Activated T-helper 1 cell treated with anti-CD3 and anti-CD28 coated beads, Interleukin-12 subunit alpha, Interleukin-12 subunit beta, Interleukin-2, Interleukin-4 antibody, amounts not matched to agents 30 ng/mL and 10 ng/mL and 1 ng/mL, durations not matched to agents 14 hours and 24 hours and 36 hours (primary cell): ENCODE measurements at regions not wholly inside any gene's neighbourhood (a gene's known extent, or its start where the extent isn't known, plus 50 kb on each side); places are given as distances from the start of the nearest gene placed in this dataset.
"Not testable (repeated sequence)": the region's sequence is repeated elsewhere in the genome, so short reads cannot be mapped to it uniquely, and the experiment has no call there.

ENCODE experiments used
- DNase-seq: peaks from one replicate; pipeline ENCODE4 v3.0.0; 2021; ENCODE audit warnings: low spot score
- H3K27ac Mint-ChIP-seq: one replicate; pipeline ENCODE4 v1.8.0; 2021; ENCODE audit warnings: mild to moderate bottlenecking, mixed read lengths
- H3K27me3 Mint-ChIP-seq: one replicate; pipeline ENCODE4 v1.8.0; 2022; ENCODE audit warnings: mild to moderate bottlenecking, moderate library complexity, mixed read lengths; ENCODE audit not compliant: insufficient read depth
- H3K36me3 Mint-ChIP-seq: one replicate; pipeline ENCODE4 v1.8.0; 2021; ENCODE audit warnings: low read depth, mixed read lengths
- H3K4me1 Mint-ChIP-seq: one replicate; pipeline ENCODE4 v1.8.0; 2021; ENCODE audit warnings: low read depth, mixed read lengths
- H3K4me3 Mint-ChIP-seq: one replicate; pipeline ENCODE4 v1.8.0; 2021; ENCODE audit warnings: mild to moderate bottlenecking, moderate library complexity, mixed read lengths
- H3K9me3 Mint-ChIP-seq: one replicate; pipeline ENCODE4 v1.8.0; 2021; ENCODE audit warnings: mixed read lengths
- intact Hi-C: fragments of 100-400 bp; cut with micrococcal nuclease; formaldehyde crosslinking; loops from one replicate; pipeline ENCODE4 v1.15.1; 2024

GRCh38 chr2:76697439-76697838, 824.7 kb downstream of the LRRTM4 start:
- DNase-seq, intact Hi-C loops, H3K36me3 Mint-ChIP-seq, H3K27ac Mint-ChIP-seq, H3K4me3 Mint-ChIP-seq, H3K27me3 Mint-ChIP-seq, H3K4me1 Mint-ChIP-seq: not testable (repeated sequence)
- H3K9me3 Mint-ChIP-seq: peaks cover 10% of the 10 kb centered on the region

GRCh38 chr2:76692908-76693307, 829.3 kb downstream of the LRRTM4 start:
- intact Hi-C loops: no loop called here

GRCh38 chr2:76688732-76689131, 833.4 kb downstream of the LRRTM4 start:
- Mint-ChIP-seq H3K36me3 (no peaks in the 10 kb centered on the region), H3K4me1 (no peaks in the 10 kb centered on the region), H3K4me3 (no peak overlapping the region), H3K27me3 (no peaks in the 10 kb centered on the region), H3K9me3 (peaks cover 6% of the 10 kb centered on the region), H3K27ac (no peak overlapping the region)
- intact Hi-C loops: no loop called here
- no peak for DNase-seq

More at GRCh38 chr2:76692908-76693307, 829.3 kb downstream of the LRRTM4 start:
- Mint-ChIP-seq H3K9me3 (peaks cover 7% of the 10 kb centered on the region), H3K36me3 (no peaks in the 10 kb centered on the region), H3K27me3 (no peaks in the 10 kb centered on the region), H3K4me1 (no peaks in the 10 kb centered on the region), H3K4me3 (no peak overlapping the region), H3K27ac (no peak overlapping the region)
- no peak for DNase-seq

GRCh38 chr2:76687923-76688322, 834.3 kb downstream of the LRRTM4 start:
- Mint-ChIP-seq H3K36me3 (no peaks in the 10 kb centered on the region), H3K27me3 (no peaks in the 10 kb centered on the region), H3K4me3 (no peak overlapping the region), H3K27ac (no peak overlapping the region), H3K4me1 (no peaks in the 10 kb centered on the region), H3K9me3 (peaks cover 6% of the 10 kb centered on the region)
- DNase-seq: no peak
- intact Hi-C loops: no loop called here

GRCh38 chr2:76684756-76685155, 837.4 kb downstream of the LRRTM4 start:
- Mint-ChIP-seq H3K27ac (no peak overlapping the region), H3K36me3 (no peaks in the 10 kb centered on the region), H3K9me3 (peaks cover 12% of the 10 kb centered on the region), H3K27me3 (no peaks in the 10 kb centered on the region), H3K4me1 (no peaks in the 10 kb centered on the region), H3K4me3 (no peak overlapping the region)
- DNase-seq: no peak
- intact Hi-C loops: no loop called here

- intact Hi-C loops: no loop called here
- Mint-ChIP-seq H3K4me1 (no peaks in the 10 kb centered on the region), H3K36me3 (no peaks in the 10 kb centered on the region), H3K9me3 (peaks cover 6% of the 10 kb centered on the region), H3K27me3 (no peaks in the 10 kb centered on the region), H3K27ac (no peak overlapping the region), H3K4me3 (no peak overlapping the region)
- no peak for DNase-seq
Observed at GRCh38 chr2:76679025-76679396, 843.2 kb downstream of the LRRTM4 start.

GRCh38 chr2:76678383-76679024, 843.7 kb downstream of the LRRTM4 start:
- intact Hi-C loops: no loop called here

GRCh38 chr2:76675212-76675611, 847.0 kb downstream of the LRRTM4 start:
- Mint-ChIP-seq H3K27ac (no peak overlapping the region), H3K4me1 (no peaks in the 10 kb centered on the region), H3K4me3 (no peak overlapping the region), H3K9me3 (no peaks in the 10 kb centered on the region), H3K27me3 (no peaks in the 10 kb centered on the region), H3K36me3 (no peaks in the 10 kb centered on the region)
- intact Hi-C loops: no loop called here
- DNase-seq: no peak

More at GRCh38 chr2:76678383-76679024, 843.7 kb downstream of the LRRTM4 start:
- Mint-ChIP-seq H3K4me3 (no peak overlapping the region), H3K27ac (no peak overlapping the region), H3K27me3 (no peaks in the 10 kb centered on the region), H3K9me3 (peaks cover 6% of the 10 kb centered on the region), H3K36me3 (no peaks in the 10 kb centered on the region), H3K4me1 (no peaks in the 10 kb centered on the region)
- no peak for DNase-seq

- Mint-ChIP-seq H3K4me1 (no peaks in the 10 kb centered on the region), H3K4me3 (no peak overlapping the region), H3K36me3 (no peaks in the 10 kb centered on the region), H3K27ac (no peak overlapping the region), H3K27me3 (no peaks in the 10 kb centered on the region), H3K9me3 (no peaks in the 10 kb centered on the region)
- DNase-seq: no peak
- intact Hi-C loops: no loop called here
Observed at GRCh38 chr2:76672798-76673197, 849.4 kb downstream of the LRRTM4 start.

- no peak overlapping the region for H3K4me3 Mint-ChIP-seq
- no peaks in the 10 kb centered on the region for H3K36me3 Mint-ChIP-seq
- H3K27me3 Mint-ChIP-seq: no peaks in the 10 kb centered on the region
- no peaks in the 10 kb centered on the region for H3K4me1 Mint-ChIP-seq
- intact Hi-C loops: no loop called here
- H3K9me3 Mint-ChIP-seq: no peaks in the 10 kb centered on the region
- H3K27ac Mint-ChIP-seq: no peak overlapping the region
- no peak for DNase-seq
Observed at GRCh38 chr2:76669966-76670465, 852.2 kb downstream of the LRRTM4 start.

GRCh38 chr2:76668279-76668678, 853.9 kb downstream of the LRRTM4 start:
- H3K27me3 Mint-ChIP-seq: no peaks in the 10 kb centered on the region
- no peaks in the 10 kb centered on the region for H3K9me3 Mint-ChIP-seq
- no peak overlapping the region for H3K27ac Mint-ChIP-seq
- intact Hi-C loops: no loop called here
- no peak overlapping the region for H3K4me3 Mint-ChIP-seq
- no peaks in the 10 kb centered on the region for H3K4me1 Mint-ChIP-seq
- no peaks in the 10 kb centered on the region for H3K36me3 Mint-ChIP-seq
- DNase-seq: no peak

GRCh38 chr2:76667821-76668271, 854.3 kb downstream of the LRRTM4 start:
- Mint-ChIP-seq H3K4me3 (no peak overlapping the region), H3K27ac (no peak overlapping the region), H3K27me3 (no peaks in the 10 kb centered on the region), H3K36me3 (no peaks in the 10 kb centered on the region), H3K9me3 (no peaks in the 10 kb centered on the region), H3K4me1 (no peaks in the 10 kb centered on the region)
- intact Hi-C loops: no loop called here
- no peak for DNase-seq

- Mint-ChIP-seq H3K27me3 (no peaks in the 10 kb centered on the region), H3K36me3 (no peaks in the 10 kb centered on the region), H3K27ac (no peak overlapping the region), H3K4me1 (no peaks in the 10 kb centered on the region), H3K4me3 (no peak overlapping the region), H3K9me3 (peaks cover 17% of the 10 kb centered on the region)
- intact Hi-C loops: no loop called here
- DNase-seq: no peak
Observed at GRCh38 chr2:76642129-76642528, 880.0 kb downstream of the LRRTM4 start.

GRCh38 chr2:76641506-76641905, 880.7 kb downstream of the LRRTM4 start:
- no peak overlapping the region for H3K4me3 Mint-ChIP-seq
- no peak overlapping the region for H3K27ac Mint-ChIP-seq
- no peak for DNase-seq
- H3K27me3 Mint-ChIP-seq: no peaks in the 10 kb centered on the region
- no peaks in the 10 kb centered on the region for H3K4me1 Mint-ChIP-seq
- no peaks in the 10 kb centered on the region for H3K36me3 Mint-ChIP-seq
- intact Hi-C loops: no loop called here
- H3K9me3 Mint-ChIP-seq: peaks cover 17% of the 10 kb centered on the region
